Peyer's patch (tissue), 4 donors: ENCODE measurements at regions not wholly inside any gene's neighbourhood (a gene's known extent, or its start where the extent isn't known, plus 50 kb on each side); places are given as distances from the start of the nearest gene placed in this dataset.

ENCODE experiments used
- POLR2A ChIP-seq, 2 donors: fragments of 450-650 bp; IDR thresholded peaks; one replicate each; pipeline ENCODE4 v1.5.1; 2017; ENCODE audit warnings: antibody characterized with exemption in 2 of 2, mild to moderate bottlenecking in 2 of 2, moderate library complexity in 2 of 2
- TF ChIP-seq, protein P1 (sequence below), 6 experiments: fragments of 450-650 bp in 4 of 6; fragments of 200-600 bp in 2 of 6; sonication (generic) in 1 of 6; IDR thresholded peaks; one replicate each; pipeline ENCODE4 v1.5.1; 2017 to 2019; ENCODE audit warnings: antibody characterized with exemption in 6 of 6, mild to moderate bottlenecking in 3 of 6, moderate library complexity in 1 of 6

DNA sequence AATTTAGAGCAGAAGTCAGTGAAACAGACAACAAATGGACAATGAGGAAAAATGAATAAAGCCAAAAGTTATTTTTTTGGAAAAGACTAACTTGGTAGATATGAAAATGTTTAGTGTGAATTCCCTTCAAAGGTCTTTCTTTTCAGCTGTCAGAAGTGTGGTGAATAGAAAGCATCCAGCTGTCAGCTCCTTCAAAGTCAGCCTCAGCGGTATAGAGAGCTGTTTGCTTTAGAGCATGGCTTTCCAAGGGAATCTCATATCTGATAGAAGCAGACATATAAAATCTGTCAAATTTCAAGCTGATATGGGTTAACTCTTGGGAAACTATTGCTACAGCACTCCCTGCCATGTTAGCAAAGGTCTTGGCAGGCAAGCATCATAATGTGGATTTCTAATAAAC is 309.3 kb downstream of the CASP12 start:
- no peak for TF ChIP-seq POLR2A (IDR thresholded peaks at IDR 0.05)
- TF ChIP-seq, protein P1, sequence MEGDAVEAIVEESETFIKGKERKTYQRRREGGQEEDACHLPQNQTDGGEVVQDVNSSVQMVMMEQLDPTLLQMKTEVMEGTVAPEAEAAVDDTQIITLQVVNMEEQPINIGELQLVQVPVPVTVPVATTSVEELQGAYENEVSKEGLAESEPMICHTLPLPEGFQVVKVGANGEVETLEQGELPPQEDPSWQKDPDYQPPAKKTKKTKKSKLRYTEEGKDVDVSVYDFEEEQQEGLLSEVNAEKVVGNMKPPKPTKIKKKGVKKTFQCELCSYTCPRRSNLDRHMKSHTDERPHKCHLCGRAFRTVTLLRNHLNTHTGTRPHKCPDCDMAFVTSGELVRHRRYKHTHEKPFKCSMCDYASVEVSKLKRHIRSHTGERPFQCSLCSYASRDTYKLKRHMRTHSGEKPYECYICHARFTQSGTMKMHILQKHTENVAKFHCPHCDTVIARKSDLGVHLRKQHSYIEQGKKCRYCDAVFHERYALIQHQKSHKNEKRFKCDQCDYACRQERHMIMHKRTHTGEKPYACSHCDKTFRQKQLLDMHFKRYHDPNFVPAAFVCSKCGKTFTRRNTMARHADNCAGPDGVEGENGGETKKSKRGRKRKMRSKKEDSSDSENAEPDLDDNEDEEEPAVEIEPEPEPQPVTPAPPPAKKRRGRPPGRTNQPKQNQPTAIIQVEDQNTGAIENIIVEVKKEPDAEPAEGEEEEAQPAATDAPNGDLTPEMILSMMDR (IDR thresholded peaks at IDR 0.05) = no peak
